GM18861 (cell line): ENCODE measurements at regions not wholly inside any gene's neighbourhood (a gene's known extent, or its start where the extent isn't known, plus 50 kb on each side); places are given as distances from the start of the nearest gene placed in this dataset.
A peak's percentile ranks its signal among the peaks of the same experiment; 100 is the strongest.

ENCODE experiments used
- ATAC-seq: cut with Tn5 transposase; IDR thresholded peaks from one replicate; pipeline ENCODE4 v1.9.1; 2021; ENCODE audit not compliant: unreplicated experiment

- ATAC-seq: peak; percentile 71
These were observed 144.2 kb upstream of the FBXL4 start for GRCh38 chr6:99091985-99092384.

- no peak for ATAC-seq
These were observed 132.4 kb upstream of the FBXL4 start for GRCh38 chr6:99080191-99080590.

- ATAC-seq: no peak
These were observed 131.3 kb upstream of the FBXL4 start for GRCh38 chr6:99079058-99079457.

- ATAC-seq: no peak
These were observed 125.5 kb upstream of the FBXL4 start for GRCh38 chr6:99073223-99073622.

GRCh38 chr6:99066044-99066443, 118.3 kb upstream of the FBXL4 start:
- ATAC-seq: no peak

GRCh38 chr6:99064834-99065233, 117.1 kb upstream of the FBXL4 start:
- ATAC-seq: no peak

- ATAC-seq: no peak
These were observed 88.9 kb upstream of the FBXL4 start for GRCh38 chr6:99036672-99037071.

- no peak for ATAC-seq
These were observed 84.7 kb upstream of the FBXL4 start for GRCh38 chr6:99032396-99032795.

- ATAC-seq: no peak
These were observed 84.2 kb upstream of the FBXL4 start for GRCh38 chr6:99031957-99032356.

GRCh38 chr6:99030915-99031314, 83.2 kb upstream of the FBXL4 start:
- no peak for ATAC-seq

- ATAC-seq: no peak
These were observed 78.4 kb upstream of the FBXL4 start for GRCh38 chr6:99026135-99026534.

GRCh38 chr6:99024089-99024488, 76.3 kb upstream of the FBXL4 start:
- ATAC-seq: no peak

GRCh38 chr6:99022039-99022609, 74.4 kb upstream of the FBXL4 start:
- ATAC-seq: no peak

GRCh38 chr6:99019381-99019780, 71.6 kb upstream of the FBXL4 start:
- ATAC-seq: no peak

- no peak for ATAC-seq
These were observed 69.4 kb upstream of the FBXL4 start for GRCh38 chr6:99017150-99017549.

- ATAC-seq: no peak
These were observed 68.6 kb upstream of the FBXL4 start for GRCh38 chr6:99016355-99016754.

GRCh38 chr6:99014061-99014460, 66.3 kb upstream of the FBXL4 start:
- no peak for ATAC-seq

GRCh38 chr6:99013661-99014060, 65.9 kb upstream of the FBXL4 start:
- no peak for ATAC-seq

GRCh38 chr6:99013145-99013544, 65.4 kb upstream of the FBXL4 start:
- no peak for ATAC-seq

- no peak for ATAC-seq
These were observed 63.4 kb upstream of the FBXL4 start for GRCh38 chr6:99011151-99011550.

- no peak for ATAC-seq
These were observed 55.1 kb upstream of the FBXL4 start for GRCh38 chr6:99002831-99003230.

- ATAC-seq: no peak
These were observed 50.4 kb upstream of the FBXL4 start for GRCh38 chr6:98998103-98998502.
